HUES6 (cell line): ENCODE measurements at regions not wholly inside any gene's neighbourhood (a gene's known extent, or its start where the extent isn't known, plus 50 kb on each side); places are given as distances from the start of the nearest gene placed in this dataset.
A peak's percentile ranks its signal among the peaks of the same experiment; 100 is the strongest.

ENCODE experiments used
- H3K27ac ChIP-seq: 2 replicates; pipeline ENCODE4 v1.7.0; 2013; ENCODE audit warnings: low read depth, mild to moderate bottlenecking, low read length, inconsistent platforms
- H3K27me3 ChIP-seq: 2 replicates; pipeline ENCODE4 v1.6.1; 2013; ENCODE audit warnings: low read length; ENCODE audit not compliant: control insufficient read depth, insufficient read depth
- H3K36me3 ChIP-seq: 2 replicates; pipeline ENCODE4 v1.6.1; 2013; ENCODE audit warnings: low read length; ENCODE audit not compliant: control insufficient read depth, insufficient read depth
- H3K4me1 ChIP-seq: 2 replicates; pipeline ENCODE4 v1.6.1; 2013; ENCODE audit warnings: low read length; ENCODE audit not compliant: control insufficient read depth, insufficient read depth
- H3K4me3 ChIP-seq: 2 replicates; pipeline ENCODE4 v1.5.1; 2013; ENCODE audit warnings: low read depth, low read length
- H3K9ac ChIP-seq: one replicate; pipeline ENCODE4 v1.6.1; 2013; ENCODE audit warnings: mild to moderate bottlenecking, low read length
- H3K9me3 ChIP-seq: 2 replicates; pipeline ENCODE4 v1.6.1; 2013; ENCODE audit warnings: low read depth, low read length; ENCODE audit not compliant: control insufficient read depth, insufficient read depth

DNA sequence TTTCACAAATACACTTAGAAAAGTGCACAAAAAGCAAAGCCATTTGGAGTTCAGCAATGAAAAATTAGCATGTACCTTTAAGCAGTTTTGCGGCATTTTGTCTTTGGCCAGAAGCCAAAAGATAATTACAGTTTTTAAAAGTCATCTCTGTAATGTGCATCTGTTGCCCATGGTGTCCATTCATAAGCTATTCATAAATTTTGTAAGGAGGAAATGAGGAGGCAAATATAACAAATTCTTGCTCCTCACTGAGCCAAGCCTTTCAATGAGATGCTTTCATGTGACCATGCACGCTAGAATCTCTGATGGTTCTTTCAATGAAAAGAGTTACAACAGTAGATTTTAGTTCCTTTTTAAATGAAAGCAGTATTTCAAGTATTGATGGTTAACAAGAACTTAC, 247.1 kb upstream of the MON1B start:
- peaks cover under 1% of the 10 kb centered on the region; the same call in 1 of the 2 replicates for H3K9me3 ChIP-seq
- no peak overlapping the region for H3K27ac ChIP-seq
- H3K4me1 ChIP-seq: peaks cover 7% of the 10 kb centered on the region
- H3K9ac ChIP-seq: no peak overlapping the region
- H3K36me3 ChIP-seq: no peaks in the 10 kb centered on the region
- no peak overlapping the region for H3K4me3 ChIP-seq
- no peaks in the 10 kb centered on the region for H3K27me3 ChIP-seq

DNA sequence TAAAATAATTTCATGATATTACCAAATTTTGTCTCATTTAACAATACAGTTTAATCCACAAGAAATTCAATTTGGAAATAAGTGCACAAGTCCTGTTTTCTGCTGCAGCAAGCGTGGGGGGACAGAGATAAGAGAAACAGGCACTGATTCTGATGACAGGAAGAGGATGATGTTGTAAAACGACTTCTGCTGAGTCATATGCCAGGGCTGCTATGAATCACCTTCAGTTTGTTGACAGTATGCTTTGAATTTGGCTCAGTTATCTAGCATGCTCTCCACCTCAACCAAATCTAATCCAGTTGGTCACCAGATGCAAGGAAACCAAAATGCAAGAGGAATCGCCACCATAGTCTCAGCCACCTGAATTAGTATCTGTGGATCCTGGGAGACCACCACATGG, 244.1 kb upstream of the MON1B start:
- H3K9me3 ChIP-seq: peaks cover 4% of the 10 kb centered on the region; the same call in 1 of the 2 replicates
- peaks cover 7% of the 10 kb centered on the region for H3K4me1 ChIP-seq
- H3K27me3 ChIP-seq: no peaks in the 10 kb centered on the region
- no peak overlapping the region for H3K9ac ChIP-seq
- no peak overlapping the region for H3K4me3 ChIP-seq
- H3K36me3 ChIP-seq: no peaks in the 10 kb centered on the region
- H3K27ac ChIP-seq: peak overlapping the region; percentile 78; the same call in 1 of the 2 replicates

DNA sequence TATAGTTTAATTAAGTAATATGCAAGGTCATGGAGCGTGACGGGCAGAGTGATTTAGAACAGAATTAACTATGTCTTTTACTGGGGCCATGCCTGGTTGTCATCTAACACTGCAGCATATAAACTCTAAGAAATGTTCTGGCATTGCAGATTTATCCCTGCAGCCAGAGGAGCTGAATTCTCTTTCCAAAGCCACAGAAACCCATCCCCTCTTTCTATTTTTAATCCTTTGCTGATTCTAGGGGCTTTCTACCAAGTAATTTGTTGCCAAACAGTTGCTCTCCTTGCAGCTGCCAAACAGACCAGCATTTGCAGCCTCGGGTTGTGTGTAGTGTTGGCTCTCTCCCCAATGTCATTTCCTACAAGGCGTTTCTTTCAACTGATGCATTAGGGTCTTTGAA, 243.2 kb upstream of the MON1B start:
- Histone ChIP-seq H3K27ac (no peak overlapping the region), H3K27me3 (no peaks in the 10 kb centered on the region), H3K36me3 (no peaks in the 10 kb centered on the region), H3K4me3 (no peak overlapping the region), H3K9me3 (peaks cover 4% of the 10 kb centered on the region; the same call in 1 of the 2 replicates), H3K9ac (no peak overlapping the region), H3K4me1 (peaks cover 7% of the 10 kb centered on the region)

DNA sequence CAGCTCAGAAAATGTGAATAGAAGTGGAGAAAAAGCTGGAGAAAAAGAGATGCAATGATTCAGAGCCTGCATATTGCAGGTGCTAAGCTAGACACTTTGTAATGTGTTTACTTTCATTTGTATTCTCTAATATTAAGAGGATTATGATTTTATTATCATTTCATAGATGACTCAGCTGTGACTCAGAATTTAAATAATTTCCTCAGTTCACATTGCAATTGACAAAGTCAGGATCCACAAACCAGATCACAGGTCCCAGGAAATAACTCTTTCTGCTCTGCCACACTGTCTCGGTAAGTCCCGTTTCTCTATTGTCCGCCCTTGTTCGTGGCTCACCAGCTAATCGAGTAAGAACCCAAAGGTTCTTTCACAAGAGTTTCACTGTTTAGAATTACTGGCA, 235.4 kb upstream of the MON1B start:
- no peaks in the 10 kb centered on the region for H3K36me3 ChIP-seq
- H3K4me1 ChIP-seq: no peaks in the 10 kb centered on the region
- H3K27ac ChIP-seq: no peak overlapping the region
- H3K9ac ChIP-seq: no peak overlapping the region
- no peaks in the 10 kb centered on the region for H3K9me3 ChIP-seq
- H3K4me3 ChIP-seq: no peak overlapping the region
- no peaks in the 10 kb centered on the region for H3K27me3 ChIP-seq

DNA sequence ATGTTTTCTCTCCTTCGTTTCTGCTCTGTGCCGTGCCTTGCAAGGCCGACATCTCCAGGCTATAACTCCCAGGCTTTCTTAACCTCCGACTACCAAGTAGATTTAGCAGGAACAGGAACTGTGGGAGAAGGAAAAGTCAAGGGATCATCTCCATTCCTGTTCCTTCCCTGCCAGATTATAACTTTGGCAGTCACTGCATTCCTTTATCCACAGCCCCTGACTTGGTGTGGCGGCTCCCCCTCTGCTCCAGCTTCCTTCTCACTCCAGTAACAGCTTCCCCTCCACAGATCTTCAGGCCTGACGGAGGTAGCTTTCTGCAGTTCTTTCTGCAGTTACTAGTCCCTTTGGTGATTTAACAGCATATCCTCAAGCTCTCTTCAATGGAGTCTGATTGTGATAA, 234.6 kb upstream of the MON1B start:
- Histone ChIP-seq H3K4me1 (no peaks in the 10 kb centered on the region), H3K27me3 (no peaks in the 10 kb centered on the region), H3K9ac (no peak overlapping the region), H3K4me3 (no peak overlapping the region), H3K36me3 (no peaks in the 10 kb centered on the region), H3K9me3 (no peaks in the 10 kb centered on the region), H3K27ac (no peak overlapping the region)

DNA sequence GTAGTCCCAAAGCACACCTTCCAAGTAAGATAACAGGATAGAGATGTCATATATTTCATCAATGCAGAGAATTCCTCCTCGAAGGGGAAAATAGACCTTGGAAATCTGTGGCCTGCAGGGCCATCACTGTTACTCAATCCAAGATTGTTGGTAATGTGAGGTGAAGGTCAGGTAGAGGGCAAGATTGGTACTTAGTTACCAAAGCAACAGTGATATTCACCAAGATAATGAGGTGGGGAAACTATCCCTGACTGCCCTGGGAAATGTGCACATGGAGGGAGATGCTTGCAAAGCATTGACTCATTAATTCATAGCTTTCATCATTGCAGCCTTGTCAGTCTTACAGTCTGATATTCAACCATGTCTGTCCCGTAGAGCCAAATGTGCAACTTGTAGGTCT, 234.1 kb upstream of the MON1B start:
- no peak overlapping the region for H3K4me3 ChIP-seq
- H3K27ac ChIP-seq: no peak overlapping the region
- H3K9me3 ChIP-seq: no peaks in the 10 kb centered on the region
- H3K9ac ChIP-seq: no peak overlapping the region
- H3K27me3 ChIP-seq: no peaks in the 10 kb centered on the region
- no peaks in the 10 kb centered on the region for H3K36me3 ChIP-seq
- H3K4me1 ChIP-seq: no peaks in the 10 kb centered on the region

DNA sequence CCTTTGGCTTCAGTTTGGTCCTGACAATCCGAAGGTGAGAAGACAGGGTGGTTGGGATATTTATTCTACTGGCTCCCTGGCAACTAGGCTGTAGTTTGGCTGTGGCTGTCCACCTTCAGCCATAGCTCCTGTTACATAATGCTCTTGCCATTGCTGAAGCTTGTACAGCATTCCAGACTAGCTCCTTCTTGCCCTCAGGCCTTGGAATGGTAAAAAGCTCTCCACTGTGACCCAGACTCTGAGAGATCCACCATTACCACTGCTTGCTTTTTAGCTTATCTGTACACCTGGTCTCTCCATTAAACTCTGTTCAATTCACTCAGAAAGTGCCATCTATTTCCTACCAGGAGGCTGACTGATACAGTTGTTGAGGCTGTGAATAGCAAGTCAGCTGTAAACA, 231.8 kb upstream of the MON1B start:
- Histone ChIP-seq H3K9me3 (no peaks in the 10 kb centered on the region), H3K27me3 (no peaks in the 10 kb centered on the region), H3K4me1 (no peaks in the 10 kb centered on the region), H3K27ac (no peak overlapping the region), H3K4me3 (no peak overlapping the region), H3K36me3 (no peaks in the 10 kb centered on the region), H3K9ac (no peak overlapping the region)

DNA sequence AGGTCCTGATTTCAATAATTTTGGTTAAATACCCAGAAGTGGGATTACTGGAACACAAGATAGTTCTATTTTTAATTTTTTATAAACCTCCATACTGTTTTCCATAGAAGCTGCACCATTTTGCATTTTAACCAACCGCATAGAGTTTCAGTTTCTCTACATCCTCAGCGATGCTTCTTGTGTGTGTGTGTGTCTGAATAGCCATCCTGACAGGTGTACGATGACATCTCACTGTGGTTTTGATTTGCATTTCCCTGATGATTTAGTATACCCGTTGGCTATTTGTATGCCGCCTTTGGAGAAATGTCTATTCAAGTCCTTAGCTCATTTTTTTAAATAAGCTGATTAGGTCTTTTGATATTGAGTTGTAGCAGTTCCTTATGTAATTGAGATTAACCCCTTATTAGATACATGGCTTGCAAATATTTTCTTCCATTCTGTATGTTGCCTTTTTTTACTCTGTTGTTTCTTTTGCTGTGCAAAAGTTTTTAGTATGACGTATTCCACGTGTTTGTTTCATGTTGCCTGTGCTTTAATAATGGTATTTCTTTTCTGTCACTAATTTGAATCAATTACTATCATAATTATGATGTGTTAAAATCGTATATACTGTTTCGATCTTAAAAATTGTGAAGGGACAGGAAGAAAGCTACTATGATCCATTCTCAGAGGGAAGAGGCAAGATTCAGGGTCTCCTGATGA, 227.2 kb upstream of the MON1B start:
- H3K36me3 ChIP-seq: no peaks in the 10 kb centered on the region
- H3K4me3 ChIP-seq: no peak overlapping the region
- H3K4me1 ChIP-seq: no peaks in the 10 kb centered on the region
- no peak overlapping the region for H3K9ac ChIP-seq
- no peaks in the 10 kb centered on the region for H3K9me3 ChIP-seq
- H3K27me3 ChIP-seq: no peaks in the 10 kb centered on the region
- H3K27ac ChIP-seq: no peak overlapping the region

DNA sequence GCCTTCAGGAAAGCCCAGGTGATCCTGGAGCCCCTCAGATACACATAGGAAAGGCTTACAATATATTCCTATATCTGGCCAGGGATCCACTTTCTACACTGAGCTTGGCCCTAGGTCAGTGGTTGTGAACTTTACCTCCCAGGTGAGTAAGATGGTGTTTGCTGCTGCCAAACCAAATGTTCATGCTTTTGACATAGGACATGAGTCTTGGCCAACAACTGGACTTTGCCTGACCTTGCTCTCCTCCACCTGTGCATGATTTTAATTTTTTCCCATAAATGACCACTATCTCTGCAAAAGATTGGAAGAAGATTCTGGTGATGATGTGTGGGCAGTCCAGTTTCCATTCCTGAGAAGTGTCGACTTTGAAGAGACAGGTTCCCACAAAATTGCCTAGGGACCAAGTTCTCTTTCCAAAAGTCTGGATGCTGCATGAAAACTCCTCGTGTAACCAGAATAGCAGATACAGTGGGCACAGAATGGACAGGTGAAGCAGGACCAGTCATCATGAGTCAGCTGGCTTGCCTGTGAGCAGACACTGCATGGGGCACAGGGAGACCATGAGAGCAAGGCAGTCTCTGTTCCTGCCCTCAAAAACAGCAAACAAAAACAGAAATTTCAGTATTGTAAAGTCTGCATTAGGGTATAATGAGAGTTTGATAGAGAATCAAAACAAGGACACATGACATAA, 226.4 kb upstream of the MON1B start:
- no peak overlapping the region for H3K27ac ChIP-seq

DNA sequence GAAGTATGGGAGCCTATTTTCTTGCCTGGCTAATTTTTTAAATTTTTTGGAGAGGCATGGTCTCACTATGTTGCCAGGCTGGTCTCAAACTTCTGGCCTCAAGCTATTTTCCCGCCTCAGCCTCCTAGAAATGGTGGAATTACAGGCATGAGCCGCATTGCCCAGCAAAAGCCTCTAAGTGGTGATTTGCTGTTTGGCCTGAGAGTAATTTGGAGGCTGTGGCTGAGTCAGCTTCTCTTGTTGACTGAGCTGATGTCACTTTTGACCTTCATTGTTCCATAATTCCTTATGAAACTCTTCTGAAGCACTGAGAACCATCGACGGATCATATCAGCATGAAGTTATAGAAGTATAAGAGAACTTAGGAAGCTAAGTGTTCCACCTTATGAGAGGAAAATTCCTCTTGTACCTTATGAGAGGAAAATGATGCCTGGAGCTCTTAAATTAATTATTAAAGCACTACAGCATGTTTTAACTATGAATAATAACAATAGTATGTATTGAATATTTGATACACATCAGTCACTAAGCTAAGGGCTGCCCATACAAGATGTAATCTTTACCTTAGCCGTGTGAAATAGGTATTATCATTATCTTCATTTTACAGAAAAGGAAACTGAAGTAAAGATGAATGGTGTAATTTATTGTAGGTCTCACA, 220.8 kb upstream of the MON1B start:
- Histone ChIP-seq H3K9ac (no peak overlapping the region), H3K9me3 (no peaks in the 10 kb centered on the region), H3K27me3 (no peaks in the 10 kb centered on the region), H3K27ac (no peak overlapping the region), H3K4me1 (no peaks in the 10 kb centered on the region), H3K4me3 (no peak overlapping the region), H3K36me3 (no peaks in the 10 kb centered on the region)

More for the DNA sequence above, 226.4 kb upstream of the MON1B start:
- no peaks in the 10 kb centered on the region for H3K27me3 ChIP-seq
- H3K9me3 ChIP-seq: no peaks in the 10 kb centered on the region
- no peak overlapping the region for H3K9ac ChIP-seq
- H3K4me1 ChIP-seq: no peaks in the 10 kb centered on the region
- no peak overlapping the region for H3K4me3 ChIP-seq
- H3K36me3 ChIP-seq: no peaks in the 10 kb centered on the region

DNA sequence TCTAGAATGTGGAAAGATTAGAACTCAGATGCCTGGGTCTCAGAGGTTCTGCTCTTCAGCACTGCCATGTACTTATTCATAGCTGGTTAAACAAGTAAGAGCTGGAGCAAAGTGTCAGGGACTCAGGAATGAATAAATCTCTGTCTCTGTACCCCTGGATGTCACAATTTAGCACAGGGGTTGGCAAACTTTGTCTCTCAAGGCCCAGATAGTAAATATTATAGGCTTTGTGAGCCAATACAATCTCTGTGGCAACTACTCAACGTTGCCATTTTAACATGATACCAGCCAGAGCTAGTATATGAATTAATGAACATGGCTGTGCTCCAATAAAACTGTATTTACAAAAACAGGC, 220.3 kb upstream of the MON1B start:
- no peak overlapping the region for H3K9ac ChIP-seq
- H3K27ac ChIP-seq: no peak overlapping the region

More for the DNA sequence above, 220.3 kb upstream of the MON1B start:
- Histone ChIP-seq H3K9me3 (no peaks in the 10 kb centered on the region), H3K36me3 (no peaks in the 10 kb centered on the region), H3K4me3 (no peak overlapping the region), H3K4me1 (no peaks in the 10 kb centered on the region), H3K27me3 (no peaks in the 10 kb centered on the region)
